WTC11 (cell line): ENCODE measurements at regions not wholly inside any gene's neighbourhood (a gene's known extent, or its start where the extent isn't known, plus 50 kb on each side); places are given as distances from the start of the nearest gene placed in this dataset.

ENCODE experiments used
- ATAC-seq: fragments of 200-7000 bp; cut with Tn5 transposase; 2 replicates; pipeline ENCODE4 v1.10.0; 2021; ENCODE audit warnings: mild to moderate bottlenecking, moderate library complexity
- CTCF ChIA-PET: fragments of 300-600 bp; sonication (Branson Sonifier 250); formaldehyde crosslinking; loops from one replicate; lab custom pipeline; 2021; ENCODE audit warnings: antibody characterized with exemption; lab: Charles Lee
- POLR2A ChIA-PET: fragments of 350-600 bp; sonication (Branson Sonifier 250); formaldehyde crosslinking; loops from one replicate; lab custom pipeline; 2021; ENCODE audit warnings: antibody characterized with exemption; lab: Charles Lee
- DNase-seq: peaks from one replicate; pipeline ENCODE4 v3.0.0; 2021; ENCODE audit warnings: low spot score
- H3K27ac Mint-ChIP-seq: 2 replicates; pipeline ENCODE4 v1.8.0; 2021; ENCODE audit warnings: mixed read lengths
- H3K27me3 Mint-ChIP-seq: 2 replicates; pipeline ENCODE4 v1.8.0; 2021; ENCODE audit warnings: low read depth, mild to moderate bottlenecking, moderate library complexity, mixed read lengths
- H3K36me3 Mint-ChIP-seq: 2 replicates; pipeline ENCODE4 v1.8.0; 2021; ENCODE audit warnings: mixed read lengths
- H3K4me1 Mint-ChIP-seq: 2 replicates; pipeline ENCODE4 v1.8.0; 2022; ENCODE audit warnings: mixed read lengths
- H3K4me3 Mint-ChIP-seq: 2 replicates; pipeline ENCODE4 v1.8.0; 2021; ENCODE audit warnings: mild to moderate bottlenecking, moderate library complexity, mixed read lengths
- H3K9me3 Mint-ChIP-seq: 2 replicates; pipeline ENCODE4 v1.8.0; 2021; ENCODE audit warnings: mixed read lengths
- ATF1 ChIP-seq: sonication (generic); formaldehyde crosslinking; IDR thresholded peaks from 2 replicates; pipeline ENCODE4 v1.8.1; 2023; ENCODE audit warnings: mild to moderate bottlenecking, moderate library complexity, missing genetic modification reagents
- ATF3 ChIP-seq: sonication (generic); formaldehyde crosslinking; conservative IDR thresholded peaks from 2 replicates; pipeline ENCODE4 v1.8.1; 2022; ENCODE audit warnings: mild to moderate bottlenecking, missing genetic modification reagents
- FOXP1 ChIP-seq: sonication (generic); formaldehyde crosslinking; IDR thresholded peaks from 2 replicates; pipeline ENCODE4 v1.8.0; 2022; ENCODE audit warnings: missing genetic modification reagents, mild to moderate bottlenecking, moderate library complexity, borderline replicate concordance
- GTF2I ChIP-seq: fragments of 250-450 bp; sonication (Bioruptor Pico); conservative IDR thresholded peaks from 2 replicates; pipeline ENCODE4 v1.4.0; 2021; ENCODE audit warnings: mild to moderate bottlenecking
- MYBL2 ChIP-seq: sonication (generic); formaldehyde crosslinking; IDR thresholded peaks from 2 replicates; pipeline ENCODE4 v1.8.1; 2023; ENCODE audit warnings: mild to moderate bottlenecking, moderate library complexity, missing genetic modification reagents
- NFATC4 ChIP-seq: fragments of 250-450 bp; sonication (Bioruptor Pico); IDR thresholded peaks from 2 replicates; pipeline ENCODE4 v1.9.0; 2021; ENCODE audit warnings: mild to moderate bottlenecking
- TCF7 ChIP-seq: sonication (generic); formaldehyde crosslinking; IDR thresholded peaks from 2 replicates; pipeline ENCODE4 v1.8.0; 2022; ENCODE audit warnings: mild to moderate bottlenecking, low read depth, missing genetic modification reagents, moderate library complexity
- ZMAT4 ChIP-seq: fragments of 250-450 bp; sonication (Bioruptor Pico); IDR thresholded peaks from 2 replicates; pipeline ENCODE4 v1.9.0; 2021; ENCODE audit warnings: mild to moderate bottlenecking
- ZNF138 ChIP-seq: sonication (generic); formaldehyde crosslinking; conservative IDR thresholded peaks from 2 replicates; pipeline ENCODE4 v1.8.1; 2022; ENCODE audit warnings: mild to moderate bottlenecking, moderate library complexity, missing genetic modification reagents
- ZNF396 ChIP-seq: fragments of 250-450 bp; sonication (Bioruptor Pico); IDR thresholded peaks from 2 replicates; pipeline ENCODE4 v1.8.0; 2021; ENCODE audit warnings: mild to moderate bottlenecking, moderate library complexity, borderline replicate concordance
- TF ChIP-seq, protein P1 (sequence below): sonication (generic); formaldehyde crosslinking; IDR thresholded peaks from 2 replicates; pipeline ENCODE4 v1.8.1; 2023; ENCODE audit warnings: mild to moderate bottlenecking, missing genetic modification reagents, borderline replicate concordance
- TF ChIP-seq, protein P2 (sequence below): sonication (generic); formaldehyde crosslinking; IDR thresholded peaks from 2 replicates; pipeline ENCODE4 v1.8.0; 2023; ENCODE audit warnings: mild to moderate bottlenecking, missing genetic modification reagents
- TF ChIP-seq, protein P3 (sequence below): sonication (generic); formaldehyde crosslinking; IDR thresholded peaks from 2 replicates; pipeline ENCODE4 v1.8.1; 2023; ENCODE audit warnings: mild to moderate bottlenecking, missing genetic modification reagents, moderate library complexity
- TF ChIP-seq, protein P4 (sequence below): sonication (generic); formaldehyde crosslinking; IDR thresholded peaks from 2 replicates; pipeline ENCODE4 v1.8.0; 2022; ENCODE audit warnings: mild to moderate bottlenecking, missing genetic modification reagents
- TF ChIP-seq, protein P5 (sequence below): fragments of 250-450 bp; sonication (Bioruptor Pico); IDR thresholded peaks from 2 replicates; pipeline ENCODE4 v1.9.0; 2021; ENCODE audit warnings: mild to moderate bottlenecking

- TF ChIP-seq, protein P1, sequence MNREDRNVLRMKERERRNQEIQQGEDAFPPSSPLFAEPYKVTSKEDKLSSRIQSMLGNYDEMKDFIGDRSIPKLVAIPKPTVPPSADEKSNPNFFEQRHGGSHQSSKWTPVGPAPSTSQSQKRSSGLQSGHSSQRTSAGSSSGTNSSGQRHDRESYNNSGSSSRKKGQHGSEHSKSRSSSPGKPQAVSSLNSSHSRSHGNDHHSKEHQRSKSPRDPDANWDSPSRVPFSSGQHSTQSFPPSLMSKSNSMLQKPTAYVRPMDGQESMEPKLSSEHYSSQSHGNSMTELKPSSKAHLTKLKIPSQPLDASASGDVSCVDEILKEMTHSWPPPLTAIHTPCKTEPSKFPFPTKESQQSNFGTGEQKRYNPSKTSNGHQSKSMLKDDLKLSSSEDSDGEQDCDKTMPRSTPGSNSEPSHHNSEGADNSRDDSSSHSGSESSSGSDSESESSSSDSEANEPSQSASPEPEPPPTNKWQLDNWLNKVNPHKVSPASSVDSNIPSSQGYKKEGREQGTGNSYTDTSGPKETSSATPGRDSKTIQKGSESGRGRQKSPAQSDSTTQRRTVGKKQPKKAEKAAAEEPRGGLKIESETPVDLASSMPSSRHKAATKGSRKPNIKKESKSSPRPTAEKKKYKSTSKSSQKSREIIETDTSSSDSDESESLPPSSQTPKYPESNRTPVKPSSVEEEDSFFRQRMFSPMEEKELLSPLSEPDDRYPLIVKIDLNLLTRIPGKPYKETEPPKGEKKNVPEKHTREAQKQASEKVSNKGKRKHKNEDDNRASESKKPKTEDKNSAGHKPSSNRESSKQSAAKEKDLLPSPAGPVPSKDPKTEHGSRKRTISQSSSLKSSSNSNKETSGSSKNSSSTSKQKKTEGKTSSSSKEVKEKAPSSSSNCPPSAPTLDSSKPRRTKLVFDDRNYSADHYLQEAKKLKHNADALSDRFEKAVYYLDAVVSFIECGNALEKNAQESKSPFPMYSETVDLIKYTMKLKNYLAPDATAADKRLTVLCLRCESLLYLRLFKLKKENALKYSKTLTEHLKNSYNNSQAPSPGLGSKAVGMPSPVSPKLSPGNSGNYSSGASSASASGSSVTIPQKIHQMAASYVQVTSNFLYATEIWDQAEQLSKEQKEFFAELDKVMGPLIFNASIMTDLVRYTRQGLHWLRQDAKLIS (CRISPR knock-in tag): no peak
- TF ChIP-seq, protein P2, sequence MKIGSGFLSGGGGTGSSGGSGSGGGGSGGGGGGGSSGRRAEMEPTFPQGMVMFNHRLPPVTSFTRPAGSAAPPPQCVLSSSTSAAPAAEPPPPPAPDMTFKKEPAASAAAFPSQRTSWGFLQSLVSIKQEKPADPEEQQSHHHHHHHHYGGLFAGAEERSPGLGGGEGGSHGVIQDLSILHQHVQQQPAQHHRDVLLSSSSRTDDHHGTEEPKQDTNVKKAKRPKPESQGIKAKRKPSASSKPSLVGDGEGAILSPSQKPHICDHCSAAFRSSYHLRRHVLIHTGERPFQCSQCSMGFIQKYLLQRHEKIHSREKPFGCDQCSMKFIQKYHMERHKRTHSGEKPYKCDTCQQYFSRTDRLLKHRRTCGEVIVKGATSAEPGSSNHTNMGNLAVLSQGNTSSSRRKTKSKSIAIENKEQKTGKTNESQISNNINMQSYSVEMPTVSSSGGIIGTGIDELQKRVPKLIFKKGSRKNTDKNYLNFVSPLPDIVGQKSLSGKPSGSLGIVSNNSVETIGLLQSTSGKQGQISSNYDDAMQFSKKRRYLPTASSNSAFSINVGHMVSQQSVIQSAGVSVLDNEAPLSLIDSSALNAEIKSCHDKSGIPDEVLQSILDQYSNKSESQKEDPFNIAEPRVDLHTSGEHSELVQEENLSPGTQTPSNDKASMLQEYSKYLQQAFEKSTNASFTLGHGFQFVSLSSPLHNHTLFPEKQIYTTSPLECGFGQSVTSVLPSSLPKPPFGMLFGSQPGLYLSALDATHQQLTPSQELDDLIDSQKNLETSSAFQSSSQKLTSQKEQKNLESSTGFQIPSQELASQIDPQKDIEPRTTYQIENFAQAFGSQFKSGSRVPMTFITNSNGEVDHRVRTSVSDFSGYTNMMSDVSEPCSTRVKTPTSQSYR: no peak
Measured at GRCh38 chr14:55946231-55946630, 172.0 kb upstream of the PELI2 start (continued).

GRCh38 chr14:55948399-55948798 is 169.8 kb upstream of the PELI2 start:
- H3K4me3 Mint-ChIP-seq: no peak overlapping the region
- TF ChIP-seq ATF1 (CRISPR knock-in tag) (no peak), ATF3 (CRISPR knock-in tag) (no peak), ZNF396 (no peak), NFATC4 (no peak), FOXP1 (CRISPR knock-in tag) (no peak), MYBL2 (CRISPR knock-in tag) (no peak), ZMAT4 (no peak), TCF7 (no peak), GTF2I (CRISPR knock-in tag) (no peak), ZNF138 (no peak)
- TF ChIP-seq, protein P2: no peak
- TF ChIP-seq, protein P3, sequence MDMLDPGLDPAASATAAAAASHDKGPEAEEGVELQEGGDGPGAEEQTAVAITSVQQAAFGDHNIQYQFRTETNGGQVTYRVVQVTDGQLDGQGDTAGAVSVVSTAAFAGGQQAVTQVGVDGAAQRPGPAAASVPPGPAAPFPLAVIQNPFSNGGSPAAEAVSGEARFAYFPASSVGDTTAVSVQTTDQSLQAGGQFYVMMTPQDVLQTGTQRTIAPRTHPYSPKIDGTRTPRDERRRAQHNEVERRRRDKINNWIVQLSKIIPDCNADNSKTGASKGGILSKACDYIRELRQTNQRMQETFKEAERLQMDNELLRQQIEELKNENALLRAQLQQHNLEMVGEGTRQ (CRISPR knock-in tag): no peak
- TF ChIP-seq, protein P1 (CRISPR knock-in tag): no peak
- TF ChIP-seq, protein P4, sequence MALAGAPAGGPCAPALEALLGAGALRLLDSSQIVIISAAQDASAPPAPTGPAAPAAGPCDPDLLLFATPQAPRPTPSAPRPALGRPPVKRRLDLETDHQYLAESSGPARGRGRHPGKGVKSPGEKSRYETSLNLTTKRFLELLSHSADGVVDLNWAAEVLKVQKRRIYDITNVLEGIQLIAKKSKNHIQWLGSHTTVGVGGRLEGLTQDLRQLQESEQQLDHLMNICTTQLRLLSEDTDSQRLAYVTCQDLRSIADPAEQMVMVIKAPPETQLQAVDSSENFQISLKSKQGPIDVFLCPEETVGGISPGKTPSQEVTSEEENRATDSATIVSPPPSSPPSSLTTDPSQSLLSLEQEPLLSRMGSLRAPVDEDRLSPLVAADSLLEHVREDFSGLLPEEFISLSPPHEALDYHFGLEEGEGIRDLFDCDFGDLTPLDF (CRISPR knock-in tag): no peak
- TF ChIP-seq, protein P5, sequence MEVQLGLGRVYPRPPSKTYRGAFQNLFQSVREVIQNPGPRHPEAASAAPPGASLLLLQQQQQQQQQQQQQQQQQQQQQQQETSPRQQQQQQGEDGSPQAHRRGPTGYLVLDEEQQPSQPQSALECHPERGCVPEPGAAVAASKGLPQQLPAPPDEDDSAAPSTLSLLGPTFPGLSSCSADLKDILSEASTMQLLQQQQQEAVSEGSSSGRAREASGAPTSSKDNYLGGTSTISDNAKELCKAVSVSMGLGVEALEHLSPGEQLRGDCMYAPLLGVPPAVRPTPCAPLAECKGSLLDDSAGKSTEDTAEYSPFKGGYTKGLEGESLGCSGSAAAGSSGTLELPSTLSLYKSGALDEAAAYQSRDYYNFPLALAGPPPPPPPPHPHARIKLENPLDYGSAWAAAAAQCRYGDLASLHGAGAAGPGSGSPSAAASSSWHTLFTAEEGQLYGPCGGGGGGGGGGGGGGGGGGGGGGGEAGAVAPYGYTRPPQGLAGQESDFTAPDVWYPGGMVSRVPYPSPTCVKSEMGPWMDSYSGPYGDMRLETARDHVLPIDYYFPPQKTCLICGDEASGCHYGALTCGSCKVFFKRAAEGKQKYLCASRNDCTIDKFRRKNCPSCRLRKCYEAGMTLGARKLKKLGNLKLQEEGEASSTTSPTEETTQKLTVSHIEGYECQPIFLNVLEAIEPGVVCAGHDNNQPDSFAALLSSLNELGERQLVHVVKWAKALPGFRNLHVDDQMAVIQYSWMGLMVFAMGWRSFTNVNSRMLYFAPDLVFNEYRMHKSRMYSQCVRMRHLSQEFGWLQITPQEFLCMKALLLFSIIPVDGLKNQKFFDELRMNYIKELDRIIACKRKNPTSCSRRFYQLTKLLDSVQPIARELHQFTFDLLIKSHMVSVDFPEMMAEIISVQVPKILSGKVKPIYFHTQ (CRISPR knock-in tag): no peak
- ChIA-PET CTCF (no interaction called here), POLR2A (no interaction called here)
- peaks cover 4% of the 10 kb centered on the region; the same call in 1 of the 2 replicates for H3K9me3 Mint-ChIP-seq
- no peak for DNase-seq
- peak overlapping the region; percentile 6; the same call in 1 of the 2 replicates for H3K27ac Mint-ChIP-seq
- H3K4me1 Mint-ChIP-seq: peaks cover 11% of the 10 kb centered on the region
- H3K27me3 Mint-ChIP-seq: no peaks in the 10 kb centered on the region; the same call in 1 of the 2 replicates
- no peaks in the 10 kb centered on the region for H3K36me3 Mint-ChIP-seq
- ATAC-seq: no peak
